Neural cell (in vitro differentiated cells): ENCODE measurements at regions not wholly inside any gene's neighbourhood (a gene's known extent, or its start where the extent isn't known, plus 50 kb on each side); places are given as distances from the start of the nearest gene placed in this dataset.

ENCODE experiments used
- H2AFZ ChIP-seq: fragments of 200-600, 300-800 bp; sonication (generic), shearing (Covaris generic); 2 replicates; pipeline ENCODE4 v1.6.0; 2014; ENCODE audit warnings: low read depth, mild to moderate bottlenecking, antibody characterized with exemption, low read length, moderate library complexity
- H3F3A ChIP-seq: fragments of 200-600 bp; shearing (Covaris generic); 2 replicates; pipeline ENCODE4 v1.6.1; 2016; ENCODE audit warnings: mild to moderate bottlenecking, moderate library complexity, mixed read lengths, antibody characterized with exemption, low read length; ENCODE audit not compliant: insufficient read depth, poor library complexity, severe bottlenecking
- H3K27ac ChIP-seq: fragments of 200-600, 300-800 bp; sonication (generic), shearing (Covaris generic); 2 replicates; pipeline ENCODE4 v1.5.1; 2014; ENCODE audit warnings: mild to moderate bottlenecking, low read length, moderate library complexity
- H3K27me3 ChIP-seq: fragments of 300-800, 200-600 bp; sonication (generic), shearing (Covaris generic); 2 replicates; pipeline ENCODE4 v1.6.0; 2014; ENCODE audit warnings: mild to moderate bottlenecking, low read depth, low read length, moderate library complexity; ENCODE audit not compliant: insufficient read depth
- H3K36me3 ChIP-seq: fragments of 300-800, 200-600 bp; sonication (generic), shearing (Covaris generic); 2 replicates; pipeline ENCODE4 v1.5.1; 2014; ENCODE audit warnings: mild to moderate bottlenecking, antibody characterized with exemption, low read length, moderate library complexity; ENCODE audit not compliant: insufficient read depth
- H3K4me2 ChIP-seq: fragments of 300-800, 200-600 bp; sonication (generic), shearing (Covaris generic); 2 replicates; pipeline ENCODE4 v1.6.0; 2014; ENCODE audit warnings: mild to moderate bottlenecking, low read length
- H3K4me3 ChIP-seq: fragments of 300-800, 200-600 bp; sonication (generic), shearing (Covaris generic); 2 replicates; pipeline ENCODE4 v1.5.1; 2014; ENCODE audit warnings: mild to moderate bottlenecking, low read length, moderate library complexity
- H3K79me2 ChIP-seq: fragments of 200-600 bp; shearing (Covaris generic); replicated peaks from 2 replicates; pipeline ENCODE4 v1.6.0; 2014; ENCODE audit warnings: mild to moderate bottlenecking, low read length, moderate library complexity; ENCODE audit not compliant: insufficient read depth
- H3K9ac ChIP-seq: fragments of 300-800, 200-600 bp; sonication (generic), shearing (Covaris generic); 2 replicates; pipeline ENCODE4 v1.6.1; 2016; ENCODE audit warnings: mild to moderate bottlenecking, low read length, mixed read lengths
- H3K9me2 ChIP-seq: fragments of 200-600 bp; shearing (Covaris generic); 2 replicates; pipeline ENCODE4 v1.6.1; 2016; ENCODE audit warnings: mild to moderate bottlenecking, low read length, mixed read lengths; ENCODE audit not compliant: insufficient read depth
- H3K9me3 ChIP-seq: fragments of 200-600, 300-800 bp; sonication (generic), shearing (Covaris generic); 2 replicates; pipeline ENCODE4 v1.6.1; 2016; ENCODE audit warnings: mild to moderate bottlenecking, mixed run types, low read length, moderate library complexity, mixed read lengths
- H4K20me1 ChIP-seq: fragments of 200-600 bp; shearing (Covaris generic); 2 replicates; pipeline ENCODE4 v1.6.1; 2016; ENCODE audit warnings: mild to moderate bottlenecking, mixed run types; ENCODE audit not compliant: insufficient read depth
- CTCF ChIP-seq: fragments of 450-650 bp; IDR thresholded peaks from 2 replicates; pipeline ENCODE4 v1.5.1; 2014; ENCODE audit warnings: antibody characterized with exemption, mild to moderate bottlenecking, moderate library complexity; ENCODE audit not compliant: poor library complexity, severe bottlenecking
- EP300 ChIP-seq: fragments of 450-650 bp; conservative IDR thresholded peaks from 2 replicates; pipeline ENCODE4 v1.6.1; 2014; ENCODE audit warnings: antibody characterized with exemption, mild to moderate bottlenecking, moderate library complexity; ENCODE audit not compliant: poor library complexity, severe bottlenecking
- EZH2 ChIP-seq: fragments of 200-600, 300-800 bp; shearing (Covaris generic), sonication (generic); IDR thresholded peaks from 2 replicates; pipeline ENCODE4 v1.6.1; 2014; ENCODE audit warnings: antibody characterized with exemption, low read length, borderline replicate concordance, mild to moderate bottlenecking; ENCODE audit not compliant: insufficient read depth, poor library complexity, severe bottlenecking
- MXI1 ChIP-seq: fragments of 450-650 bp; conservative IDR thresholded peaks from 2 replicates; pipeline ENCODE4 v1.6.1; 2014; ENCODE audit warnings: antibody characterized with exemption, mild to moderate bottlenecking; ENCODE audit not compliant: poor library complexity, severe bottlenecking
- POLR2AphosphoS5 ChIP-seq: IDR thresholded peaks from 2 replicates; pipeline ENCODE4 v1.6.1; 2012
- RAD21 ChIP-seq: fragments of 450-650 bp; conservative IDR thresholded peaks from 2 replicates; pipeline ENCODE4 v1.6.1; 2014; ENCODE audit warnings: antibody characterized with exemption, mild to moderate bottlenecking, moderate library complexity
- REST ChIP-seq: IDR thresholded peaks from 2 replicates; pipeline ENCODE4 v1.6.1; 2012; ENCODE audit warnings: borderline replicate concordance
- SMC3 ChIP-seq: fragments of 450-650 bp; conservative IDR thresholded peaks from 2 replicates; pipeline ENCODE4 v1.6.1; 2014; ENCODE audit warnings: antibody characterized with exemption, mild to moderate bottlenecking, moderate library complexity; ENCODE audit not compliant: poor library complexity
- TAF1 ChIP-seq: IDR thresholded peaks from 2 replicates; pipeline ENCODE4 v1.6.1; 2012; ENCODE audit warnings: low read depth

- H3K9me3 ChIP-seq = no peaks in the 10 kb centered on the region
Observed at GRCh38 chr4:66197451-66197850, 527.2 kb upstream of the EPHA5 start.

GRCh38 chr4:66193487-66193886, 523.2 kb upstream of the EPHA5 start:
- no peaks in the 10 kb centered on the region for H3K79me2 ChIP-seq
- no peak overlapping the region for H3K27ac ChIP-seq
- TF ChIP-seq POLR2AphosphoS5 (no peak), EP300 (peak; percentile 80), EZH2 (no peak), REST (no peak)
- H3K4me3 ChIP-seq = no peak overlapping the region
- no peaks in the 10 kb centered on the region for H3K9me2 ChIP-seq
- H3K27me3 ChIP-seq = no peaks in the 10 kb centered on the region
- H3K4me2 ChIP-seq = no peak overlapping the region
- H2AFZ ChIP-seq = no peak overlapping the region
- H4K20me1 ChIP-seq = no peaks in the 10 kb centered on the region
- H3K9me3 ChIP-seq = no peaks in the 10 kb centered on the region
- H3K36me3 ChIP-seq = no peaks in the 10 kb centered on the region
- H3K9ac ChIP-seq = no peak overlapping the region
- H3F3A ChIP-seq = no peaks in the 10 kb centered on the region

More at GRCh38 chr4:66197451-66197850, 527.2 kb upstream of the EPHA5 start:
- no peak for TF ChIP-seq SMC3
- no peak for TF ChIP-seq EP300
- TF ChIP-seq EZH2 = no peak
- TF ChIP-seq REST = no peak
- TF ChIP-seq RAD21 = no peak
- TF ChIP-seq POLR2AphosphoS5 = no peak
- TF ChIP-seq MXI1 = no peak
- no peak for TF ChIP-seq CTCF
- TF ChIP-seq TAF1 = no peak
- H3K4me3 ChIP-seq = no peak overlapping the region
- no peaks in the 10 kb centered on the region for H3F3A ChIP-seq
- no peaks in the 10 kb centered on the region for H3K79me2 ChIP-seq
- H3K9me2 ChIP-seq = no peaks in the 10 kb centered on the region
- no peak overlapping the region for H2AFZ ChIP-seq
- H3K36me3 ChIP-seq = no peaks in the 10 kb centered on the region
- no peak overlapping the region for H3K4me2 ChIP-seq
- H3K27me3 ChIP-seq = no peaks in the 10 kb centered on the region
- H3K9ac ChIP-seq = no peak overlapping the region
- H3K27ac ChIP-seq = no peak overlapping the region
- H4K20me1 ChIP-seq = no peaks in the 10 kb centered on the region
